Pulmonary artery endothelial cell (primary cell): ENCODE measurements at regions not wholly inside any gene's neighbourhood (a gene's known extent, or its start where the extent isn't known, plus 50 kb on each side); places are given as distances from the start of the nearest gene placed in this dataset.
"Not testable (repeated sequence)": the region's sequence is repeated elsewhere in the genome, so short reads cannot be mapped to it uniquely, and the experiment has no call there.

ENCODE experiments used
- DNase-seq: peaks from one replicate; pipeline ENCODE4 v3.0.0-alpha.2; 2011; ENCODE audit warnings: low read depth, low spot score

DNA sequence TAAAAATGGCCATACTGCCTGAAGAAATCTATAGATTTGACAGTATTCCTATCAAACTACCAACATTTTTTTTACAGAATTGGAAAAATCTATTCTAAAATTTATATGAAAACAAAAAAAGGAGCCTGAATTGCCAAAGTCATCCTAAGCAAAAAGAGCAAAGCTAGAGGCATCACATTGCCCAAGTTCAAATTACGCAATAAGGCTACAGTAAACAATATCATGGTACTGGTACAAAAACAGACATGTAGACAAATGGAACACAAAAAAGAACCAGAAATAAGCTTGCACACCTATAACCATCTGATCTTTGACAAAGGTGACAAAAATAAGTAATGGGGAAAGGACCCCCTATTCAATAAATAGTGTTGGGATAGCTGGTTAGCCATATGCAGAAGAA, 50.2 kb upstream of the THSD7B start:
- DNase-seq: no peak

GRCh38 chr2:136714452-136714951, 50.8 kb upstream of the THSD7B start:
- no peak for DNase-seq

DNA sequence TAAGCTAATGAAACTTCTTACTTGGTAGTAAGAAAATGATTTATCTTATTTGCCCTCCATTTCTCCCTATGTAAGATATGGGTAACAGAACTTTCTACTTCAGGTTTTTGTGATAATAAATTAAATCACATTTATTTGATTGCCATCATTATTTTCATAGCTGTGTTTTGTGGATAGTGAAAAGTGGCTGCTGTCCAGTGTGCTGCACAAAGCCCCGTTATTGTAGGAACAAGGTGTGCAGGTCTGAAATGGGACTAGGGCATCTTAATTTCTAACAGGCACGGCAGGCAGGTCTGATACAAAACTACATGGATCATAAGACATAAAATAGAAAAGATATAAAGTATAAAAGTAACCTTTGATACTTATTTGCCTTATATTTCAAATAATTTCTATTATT, 51.6 kb upstream of the THSD7B start:
- DNase-seq: no peak

DNA sequence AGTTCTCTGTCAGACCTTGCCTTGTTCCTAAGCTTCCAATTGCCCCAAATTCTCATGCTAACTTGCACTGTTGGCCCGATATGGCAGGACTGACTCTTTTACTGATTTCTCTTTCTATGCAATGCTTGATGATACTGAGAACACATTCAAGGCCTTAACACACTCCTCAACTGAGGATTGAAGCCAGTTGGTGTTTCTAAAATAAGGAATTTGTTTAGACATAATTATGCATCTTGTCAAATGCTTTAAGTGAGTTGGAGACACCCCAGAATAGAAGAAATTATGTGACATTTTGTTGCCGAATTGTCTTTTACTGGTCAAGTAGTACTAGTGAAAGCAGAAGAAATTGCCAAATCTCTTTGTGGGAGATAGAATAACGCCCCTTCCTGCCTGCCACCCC, 60.0 kb upstream of the THSD7B start:
- no peak for DNase-seq

DNA sequence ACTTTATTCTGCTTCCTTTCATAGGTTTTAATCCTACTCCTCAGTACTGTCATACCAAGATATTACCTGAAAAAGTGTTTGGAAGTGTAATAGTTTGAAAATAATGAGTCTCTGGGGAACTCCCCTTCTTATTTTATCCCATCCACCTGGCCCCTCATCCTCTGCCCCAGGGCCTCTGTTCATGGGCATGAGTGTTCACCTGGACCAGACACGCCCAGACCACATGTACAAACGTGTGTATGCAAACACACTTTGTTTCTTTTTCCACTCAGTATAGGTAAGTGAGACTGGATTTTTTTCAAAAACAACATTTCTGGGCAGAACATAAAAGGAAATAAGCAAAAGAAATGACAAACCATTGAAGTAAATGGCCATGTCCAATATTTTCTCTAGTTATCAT, 62.1 kb upstream of the THSD7B start:
- no peak for DNase-seq

GRCh38 chr2:136696438-136696837, 68.9 kb upstream of the THSD7B start:
- DNase-seq: no peak

GRCh38 chr2:136693966-136694365, 71.4 kb upstream of the THSD7B start:
- no peak for DNase-seq

- not testable (repeated sequence) for DNase-seq
Observed at GRCh38 chr2:136680079-136680478, 85.3 kb upstream of the THSD7B start.

GRCh38 chr2:136665736-136666135, 99.6 kb upstream of the THSD7B start:
- no peak for DNase-seq

DNA sequence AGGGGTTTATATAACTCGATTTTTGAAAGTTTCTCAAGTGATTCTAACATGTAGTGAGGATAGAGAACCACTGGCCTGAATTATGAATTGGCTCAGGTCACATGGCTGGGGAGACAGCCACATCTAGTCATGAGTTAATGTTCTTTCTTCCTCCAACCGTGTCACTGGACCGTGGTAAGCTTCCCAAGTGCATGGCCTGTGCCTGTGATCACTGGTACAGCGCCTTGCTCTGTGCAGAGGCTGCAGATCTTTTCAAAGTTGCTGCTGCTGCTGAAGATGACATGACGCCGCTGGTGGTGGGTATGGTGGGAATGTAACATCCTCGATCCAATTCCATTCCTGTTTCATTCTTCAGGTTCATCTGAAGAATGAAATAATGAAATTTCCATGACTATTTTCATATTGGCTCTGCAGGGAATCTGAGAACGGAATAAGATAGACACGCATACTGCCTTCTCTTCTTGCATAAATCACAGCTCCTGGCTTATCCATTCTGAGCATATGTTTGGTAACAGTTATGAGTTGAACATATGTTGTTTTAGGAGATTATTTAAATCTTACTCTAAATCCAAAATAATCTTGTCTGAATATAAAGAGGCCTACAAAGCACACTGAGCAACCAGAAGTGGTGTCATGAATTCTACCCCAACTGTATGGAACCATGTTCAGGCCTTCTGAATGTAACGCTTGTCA, 100.5 kb upstream of the THSD7B start:
- no peak for DNase-seq

DNA sequence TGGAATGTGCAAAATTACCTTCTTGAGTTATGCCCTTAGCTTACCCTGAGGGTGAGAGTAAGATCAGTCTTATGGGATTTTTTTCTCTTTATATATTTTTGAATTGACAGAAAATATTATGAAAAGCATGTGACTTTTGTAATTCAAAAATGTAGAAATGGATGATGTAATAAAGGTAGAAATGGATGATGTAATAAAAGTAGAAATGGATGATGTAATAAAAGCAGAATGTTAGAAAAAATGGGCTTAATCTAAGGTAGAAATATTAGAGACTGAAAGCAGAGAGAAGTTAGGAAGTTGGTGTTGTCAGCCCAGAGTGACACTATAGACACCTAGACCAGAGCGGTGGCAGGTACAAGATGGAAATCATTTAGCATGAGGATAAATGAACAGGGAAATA, 107.1 kb upstream of the THSD7B start:
- no peak for DNase-seq

GRCh38 chr2:136653861-136654260, 111.5 kb upstream of the THSD7B start:
- DNase-seq: no peak

DNA sequence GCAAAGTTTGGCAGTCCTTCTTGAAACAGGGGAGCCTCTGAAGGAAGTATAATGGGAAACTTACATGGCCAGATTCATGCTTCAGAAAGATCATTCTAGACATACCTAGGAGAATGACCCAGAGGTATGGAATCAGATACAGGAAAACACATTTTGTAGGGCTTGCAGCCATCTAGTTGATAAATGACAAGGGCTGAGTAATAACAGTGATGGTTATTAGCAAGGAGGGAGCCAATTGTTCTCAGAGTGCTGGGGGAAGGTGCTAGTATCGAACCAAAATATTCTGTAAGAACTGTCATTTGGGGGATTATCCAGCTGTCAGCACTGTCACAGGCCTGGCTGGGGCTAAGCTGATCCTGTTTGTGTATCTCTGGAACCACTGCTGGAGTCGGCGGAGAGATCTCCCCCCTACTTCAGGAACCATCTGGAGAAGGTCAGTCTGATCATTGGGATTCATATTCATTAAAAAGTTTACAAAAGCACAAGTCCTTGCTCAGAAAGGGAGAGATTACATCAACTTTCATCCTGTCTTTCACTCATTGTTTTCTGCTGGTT, 113.8 kb upstream of the THSD7B start:
- DNase-seq: no peak

DNA sequence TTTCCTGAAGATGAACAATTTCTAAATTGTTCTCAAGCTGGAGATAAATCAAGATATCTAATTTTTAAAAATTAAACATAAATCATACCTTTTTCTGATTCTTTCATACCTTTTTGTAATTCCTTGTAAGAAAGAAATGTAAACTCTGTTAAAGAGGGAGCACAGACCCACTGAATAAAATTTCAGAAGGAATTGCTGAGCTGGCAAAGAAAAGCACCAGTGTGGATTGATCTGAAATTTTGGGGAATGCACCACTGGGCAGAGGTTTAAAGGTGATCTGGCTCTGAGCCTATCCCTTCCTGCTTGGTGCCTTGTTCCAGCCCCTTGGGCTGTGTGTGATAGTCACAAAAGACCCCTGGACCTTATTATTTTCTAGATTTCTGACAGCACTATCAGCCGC, 118.3 kb upstream of the THSD7B start:
- no peak for DNase-seq

- DNase-seq: no peak
Observed at GRCh38 chr2:136645236-136645828, 120.0 kb upstream of the THSD7B start.

- DNase-seq: no peak
Observed at GRCh38 chr2:136639651-136640050, 125.7 kb upstream of the THSD7B start.

GRCh38 chr2:136638193-136638592, 127.2 kb upstream of the THSD7B start:
- DNase-seq: no peak

DNA sequence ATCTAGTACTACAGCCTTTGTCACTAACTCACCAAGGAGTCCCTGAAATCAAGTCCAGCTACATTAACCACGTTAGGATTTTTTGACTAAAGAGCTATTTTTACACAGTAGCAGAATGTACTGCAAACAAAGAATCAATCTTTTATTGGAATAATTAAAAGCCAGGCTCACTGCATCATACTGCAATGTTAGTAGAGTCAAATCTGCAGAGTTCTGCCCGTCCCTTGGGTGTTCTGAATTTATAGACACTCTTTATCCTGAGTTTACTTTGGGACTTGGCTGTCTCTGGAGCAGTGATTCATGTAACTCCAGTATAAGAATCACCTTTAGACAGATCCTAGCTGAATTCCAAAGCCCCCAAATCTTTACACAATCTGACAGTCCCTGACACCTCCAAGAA, 127.9 kb upstream of the THSD7B start:
- no peak for DNase-seq

GRCh38 chr2:136628490-136628889, 136.9 kb upstream of the THSD7B start:
- no peak for DNase-seq

DNA sequence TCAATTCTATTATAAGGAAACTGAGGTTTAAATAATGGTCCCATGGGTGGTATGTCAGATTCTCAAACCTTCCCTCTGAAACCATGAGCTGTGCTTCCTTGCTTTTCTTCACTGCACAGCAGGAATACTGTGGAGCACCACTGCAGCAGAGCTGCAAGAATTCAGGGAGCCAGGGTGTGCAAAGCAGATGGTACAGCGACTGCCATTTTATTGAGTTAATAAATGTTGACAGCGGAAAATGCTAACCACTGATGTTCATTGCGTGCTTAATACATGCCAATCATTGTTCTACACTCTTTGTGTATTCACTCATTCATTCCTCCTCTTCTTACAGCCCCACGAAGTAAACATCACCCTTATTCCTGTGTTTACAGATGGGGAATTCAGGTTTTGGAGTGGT, 152.2 kb upstream of the THSD7B start:
- DNase-seq: no peak

- DNase-seq: no peak
Observed at GRCh38 chr2:136612079-136612478, 153.3 kb upstream of the THSD7B start.

DNA sequence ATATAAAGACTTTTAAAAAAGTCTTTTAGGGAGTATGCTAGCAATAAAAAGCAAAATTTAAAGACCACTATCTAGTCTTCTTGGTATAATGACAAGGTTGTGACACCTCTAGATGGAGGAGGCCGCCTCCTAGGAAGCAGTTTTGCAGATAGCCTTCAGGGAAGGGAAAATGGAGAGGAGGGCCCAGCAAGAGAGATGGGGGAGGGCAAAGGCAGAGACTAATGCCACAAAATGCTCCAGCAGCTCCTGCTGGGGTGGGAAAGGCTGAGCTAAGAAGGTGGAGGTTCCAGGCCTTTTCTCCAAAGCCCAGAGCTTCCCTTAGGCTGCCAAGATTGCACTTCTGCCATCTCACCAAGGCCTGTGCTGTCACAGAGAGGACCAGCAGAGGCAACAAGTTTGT, 153.9 kb upstream of the THSD7B start:
- DNase-seq: no peak

- no peak for DNase-seq
Observed at GRCh38 chr2:136582628-136583205, 182.6 kb upstream of the THSD7B start.
